ENCODE measurements at regions not wholly inside any gene's neighbourhood (a gene's known extent, or its start where the extent isn't known, plus 50 kb on each side); places are given as distances from the start of the nearest gene placed in this dataset.

- WGBS, 5 donors = 63 to 86% (median 71%) methylated on average over 5 of the region's 5 CpGs
- no peak for DNase-seq
- no peaks in the 10 kb centered on the region for H3K4me1 ChIP-seq
- H3K36me3 ChIP-seq = no peaks in the 10 kb centered on the region
- no peaks in the 10 kb centered on the region for H3K9me3 ChIP-seq
- no peaks in the 10 kb centered on the region for H3K27me3 ChIP-seq (replicated peaks in 1 of 7)
- H3K27ac ChIP-seq = no peak overlapping the region
- intact Hi-C loops (cut with DNase I; ENCODE audit: low total_unique reads) = no loop called here
- TF ChIP-seq CTCF (IDR thresholded peaks at IDR 0.05 in 8 of 11, conservative IDR thresholded peaks at IDR 0.05 in 3 of 11) (no peak), POLR2AphosphoS5 (IDR thresholded peaks at IDR 0.05) (no peak), POLR2A (IDR thresholded peaks at IDR 0.05) (no peak)
- no peak overlapping the region for H3K4me3 ChIP-seq
Observed at GRCh38 chr18:27750923-27751322, 426.0 kb downstream of the CDH2 start.

- 2 to 8% (median 2%) methylated on average over 3 of the region's 3 CpGs for WGBS, 5 donors
- no peak for DNase-seq
- intact Hi-C loops (cut with DNase I; ENCODE audit: low total_unique reads) = no loop called here
Observed at GRCh38 chr18:27750014-27750413, 426.9 kb downstream of the CDH2 start.

GRCh38 chr18:27749194-27749593 is 427.7 kb downstream of the CDH2 start:
- intact Hi-C loops (cut with DNase I; ENCODE audit: low total_unique reads) = no loop called here
- H3K27me3 ChIP-seq (replicated peaks in 1 of 7) = no peaks in the 10 kb centered on the region

More at GRCh38 chr18:27750014-27750413, 426.9 kb downstream of the CDH2 start:
- Histone ChIP-seq H3K4me3 (no peak overlapping the region), H3K27ac (no peak overlapping the region), H3K4me1 (no peaks in the 10 kb centered on the region), H3K36me3 (no peaks in the 10 kb centered on the region), H3K27me3 (replicated peaks in 1 of 7) (no peaks in the 10 kb centered on the region), H3K9me3 (no peaks in the 10 kb centered on the region)
- TF ChIP-seq CTCF (IDR thresholded peaks at IDR 0.05 in 8 of 11, conservative IDR thresholded peaks at IDR 0.05 in 3 of 11) (peak in 2 of 11 experiments; percentile 23 to 31), POLR2AphosphoS5 (IDR thresholded peaks at IDR 0.05) (no peak)

GRCh38 chr18:27746241-27746640 is 430.7 kb downstream of the CDH2 start:
- H3K4me1 ChIP-seq = no peaks in the 10 kb centered on the region
- 80 to 88% (median 82%) methylated on average over 5 of the region's 5 CpGs for WGBS, 5 donors
- H3K36me3 ChIP-seq = no peaks in the 10 kb centered on the region
- no peak for TF ChIP-seq POLR2A (IDR thresholded peaks at IDR 0.05)
- DNase-seq = no peak
- H3K27ac ChIP-seq = no peak overlapping the region
- H3K4me3 ChIP-seq = no peak overlapping the region
- intact Hi-C loops (cut with DNase I; ENCODE audit: low total_unique reads) = no loop called here
- no peaks in the 10 kb centered on the region for H3K27me3 ChIP-seq (replicated peaks in 1 of 7)
- H3K9me3 ChIP-seq = no peaks in the 10 kb centered on the region

More at GRCh38 chr18:27749194-27749593, 427.7 kb downstream of the CDH2 start:
- TF ChIP-seq POLR2A (IDR thresholded peaks at IDR 0.05) = no peak
- no peak for TF ChIP-seq POLR2AphosphoS5 (IDR thresholded peaks at IDR 0.05)
- TF ChIP-seq CTCF (IDR thresholded peaks at IDR 0.05 in 8 of 11, conservative IDR thresholded peaks at IDR 0.05 in 3 of 11) = no peak
- WGBS, 5 donors = 55 to 65% (median 57%) methylated on average over 3 of the region's 3 CpGs
- H3K4me3 ChIP-seq = no peak overlapping the region
- no peaks in the 10 kb centered on the region for H3K36me3 ChIP-seq
- H3K9me3 ChIP-seq = no peaks in the 10 kb centered on the region
- no peaks in the 10 kb centered on the region for H3K4me1 ChIP-seq
- H3K27ac ChIP-seq = no peak overlapping the region
- no peak for DNase-seq

DNA sequence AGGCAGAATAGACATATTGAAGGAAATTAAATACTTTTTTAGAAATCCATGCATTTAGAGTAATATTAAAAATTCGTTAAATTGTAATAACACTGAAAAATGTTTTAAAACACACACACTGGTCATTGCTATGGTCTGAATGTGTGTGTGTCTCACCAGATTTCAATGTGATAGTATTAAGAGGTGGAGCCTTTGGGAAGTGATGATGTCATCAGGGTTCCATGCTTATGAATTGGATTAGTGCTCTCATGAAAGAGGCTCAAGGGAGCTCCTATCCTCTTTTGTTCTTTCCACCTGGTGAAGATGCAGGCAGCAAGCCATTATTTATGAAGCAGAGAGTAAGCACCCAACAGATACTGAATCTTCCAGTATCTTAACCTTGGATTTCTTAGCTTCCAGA is 441.8 kb downstream of the CDH2 start:
- no peak for DNase-seq
- Histone ChIP-seq H3K9me3 (peaks cover 0 to 13% (median 4%) of the 10 kb centered on the region in 8 donors), H3K4me3 (no peak overlapping the region), H3K27me3 (replicated peaks in 1 of 7) (no peaks in the 10 kb centered on the region), H3K36me3 (no peaks in the 10 kb centered on the region), H3K27ac (no peak overlapping the region), H3K4me1 (no peaks in the 10 kb centered on the region)
- intact Hi-C loops (cut with DNase I; ENCODE audit: low total_unique reads) = no loop called here
- TF ChIP-seq CTCF (IDR thresholded peaks at IDR 0.05 in 8 of 11, conservative IDR thresholded peaks at IDR 0.05 in 3 of 11) (no peak), POLR2A (IDR thresholded peaks at IDR 0.05) (no peak), POLR2AphosphoS5 (IDR thresholded peaks at IDR 0.05) (no peak)
- WGBS, 5 donors = 62 to 87% (median 70%) methylated on average over 1 of the region's 1 CpG

All from spleen (tissue), 11 donors.